CD14-positive monocyte (primary cell): ENCODE measurements at regions not wholly inside any gene's neighbourhood (a gene's known extent, or its start where the extent isn't known, plus 50 kb on each side); places are given as distances from the start of the nearest gene placed in this dataset.
A peak's percentile ranks its signal among the peaks of the same experiment; 100 is the strongest.

ENCODE experiments used
- DNase-seq, 3 donors: peaks; one replicate each; pipeline ENCODE4 v3.0.0-alpha.2; 2011 to 2022
- H2AFZ ChIP-seq: 2 replicates; pipeline ENCODE4 v1.6.0; 2012; ENCODE audit warnings: mild to moderate bottlenecking, low read depth, low read length, inconsistent platforms; ENCODE audit not compliant: insufficient read depth, poor library complexity, severe bottlenecking
- H3K27ac ChIP-seq, 2 donors: 1 replicate in 1 of 2; 2 replicates in 1 of 2; pipeline ENCODE4 v1.5.1; 2012 to 2013; ENCODE audit warnings: low read length in 2 of 2, control low read depth in 1 of 2, inconsistent platforms in 1 of 2, low read depth in 1 of 2, mild to moderate bottlenecking in 1 of 2
- H3K27me3 ChIP-seq, 2 donors: one replicate each; pipeline versions ENCODE4 v1.6.0 to v1.6.1; 2011 to 2013; ENCODE audit warnings: low read length in 2 of 2; ENCODE audit not compliant: control insufficient read depth in 2 of 2, insufficient read depth in 2 of 2
- H3K36me3 ChIP-seq, 2 donors: replicated peaks in 1 of 2; 1 replicate in 1 of 2; 2 replicates in 1 of 2; pipeline versions ENCODE4 v1.5.1 to v1.6.1; 2012 to 2013; ENCODE audit warnings: low read length in 2 of 2, control low read depth in 1 of 2, inconsistent platforms in 1 of 2, mild to moderate bottlenecking in 1 of 2; ENCODE audit not compliant: insufficient read depth in 2 of 2, control insufficient read depth in 1 of 2
- H3K4me1 ChIP-seq, 2 donors: 1 replicate in 1 of 2; 2 replicates in 1 of 2; pipeline versions ENCODE4 v1.5.1 to v1.6.1; 2012 to 2013; ENCODE audit warnings: low read length in 2 of 2, control low read depth in 1 of 2, inconsistent platforms in 1 of 2, mild to moderate bottlenecking in 1 of 2, moderate library complexity in 1 of 2; ENCODE audit not compliant: insufficient read depth in 2 of 2, control insufficient read depth in 1 of 2
- H3K4me2 ChIP-seq: replicated peaks from 2 replicates; pipeline ENCODE3; 2012; ENCODE audit warnings: low read length, moderate library complexity, mild to moderate bottlenecking; ENCODE audit not compliant: poor library complexity, severe bottlenecking; ENCODE audit errors: extremely low read depth
- H3K4me3 ChIP-seq, 3 experiments: fragments of 200-600 bp in 1 of 3; sonication (generic) in 1 of 3; replicated peaks in 1 of 3; 1 replicate in 2 of 3; 2 replicates in 1 of 3; pipeline ENCODE4 v1.5.1; 2011 to 2013; ENCODE audit warnings: low read length in 3 of 3, mild to moderate bottlenecking in 3 of 3, control low read depth in 2 of 3, low read depth in 2 of 3, inconsistent platforms in 1 of 3, moderate library complexity in 1 of 3
- H3K79me2 ChIP-seq: 2 replicates; pipeline ENCODE4 v1.6.0; 2012; ENCODE audit warnings: mild to moderate bottlenecking, control low read depth, inconsistent platforms, low read length, moderate library complexity; ENCODE audit not compliant: insufficient read depth
- H3K9ac ChIP-seq: 2 replicates; pipeline ENCODE4 v1.6.0; 2017; ENCODE audit warnings: low read length, mild to moderate bottlenecking; ENCODE audit not compliant: insufficient read depth, poor library complexity, severe bottlenecking
- H3K9me3 ChIP-seq, 2 donors: replicated peaks in 1 of 2; 1 replicate in 1 of 2; 2 replicates in 1 of 2; pipeline versions ENCODE4 v1.5.1 to v1.6.1; 2012 to 2013; ENCODE audit warnings: low read length in 2 of 2, control low read depth in 1 of 2; ENCODE audit not compliant: control insufficient read depth in 1 of 2, insufficient read depth in 1 of 2
- H4K20me1 ChIP-seq: 2 replicates; pipeline ENCODE4 v1.6.0; 2012; ENCODE audit warnings: mild to moderate bottlenecking, low read length, control low read depth, moderate library complexity; ENCODE audit not compliant: insufficient read depth
- H3K27ac Mint-ChIP-seq, 7 donors: one replicate each; pipeline ENCODE4 v1.8.0; 2020; ENCODE audit warnings: mild to moderate bottlenecking in 7 of 7, mixed read lengths in 7 of 7, moderate library complexity in 6 of 7, inconsistent platforms in 2 of 7
- H3K27me3 Mint-ChIP-seq, 3 donors: one replicate each; pipeline ENCODE4 v1.8.0; 2021 to 2022; ENCODE audit warnings: low read depth in 3 of 3, mild to moderate bottlenecking in 3 of 3, mixed read lengths in 3 of 3, moderate library complexity in 3 of 3, inconsistent platforms in 1 of 3
- H3K36me3 Mint-ChIP-seq, 2 donors: one replicate each; pipeline ENCODE4 v1.8.0; 2020; ENCODE audit warnings: mixed read lengths in 2 of 2, inconsistent platforms in 1 of 2, mild to moderate bottlenecking in 1 of 2
- H3K4me1 Mint-ChIP-seq: one replicate; pipeline ENCODE4 v1.8.0; 2020; ENCODE audit warnings: mild to moderate bottlenecking, mixed read lengths
- H3K4me3 Mint-ChIP-seq, 2 donors: one replicate each; pipeline ENCODE4 v1.8.0; 2020; ENCODE audit warnings: mild to moderate bottlenecking in 2 of 2, mixed read lengths in 2 of 2, moderate library complexity in 1 of 2
- H3K9me3 Mint-ChIP-seq, 7 donors: one replicate each; pipeline ENCODE4 v1.8.0; 2020 to 2022; ENCODE audit warnings: mixed read lengths in 7 of 7, mild to moderate bottlenecking in 6 of 7, moderate library complexity in 6 of 7, inconsistent platforms in 2 of 7
- CTCF ChIP-seq: fragments of 200-600 bp; IDR thresholded peaks from one replicate; pipeline ENCODE4 v1.8.0; 2022; ENCODE audit warnings: antibody characterized with exemption, mild to moderate bottlenecking
- WGBS: methylation state at CpG from one replicate; pipeline ENCODE4 v1.1.5; 2013; ENCODE audit warnings: missing lambda C conversion rate; ENCODE audit not compliant: insufficient coverage; 5-methylcytosine and 5-hydroxymethylcytosine counted together
- intact Hi-C, 2 donors: fragments of 100-400 bp; cut with micrococcal nuclease; formaldehyde crosslinking; loops; one replicate each; pipeline versions ENCODE4 v1.15.0 to v1.15.1; 2023

GRCh38 chr3:14335774-14336748 is 66.3 kb upstream of the SLC6A6 start:
- TF ChIP-seq CTCF = no peak
- peaks cover 3% of the 10 kb centered on the region for H3K4me1 Mint-ChIP-seq
- DNase-seq = no peak
- no peak overlapping the region for H2AFZ ChIP-seq
- no peak overlapping the region for H3K4me2 ChIP-seq
- no peak overlapping the region for H3K4me3 Mint-ChIP-seq
- H3K9me3 Mint-ChIP-seq = peaks cover 0 to 4% (median 0%) of the 10 kb centered on the region in 7 donors
- H3K9me3 ChIP-seq = no peaks in the 10 kb centered on the region
- H3K27me3 ChIP-seq = no peaks in the 10 kb centered on the region
- no peaks in the 10 kb centered on the region for H3K79me2 ChIP-seq
- intact Hi-C loops = no loop called here
- no peak overlapping the region for H3K9ac ChIP-seq
- peaks cover 0 to 2% (median 0%) of the 10 kb centered on the region in 3 donors for H3K27me3 Mint-ChIP-seq
- no peaks in the 10 kb centered on the region for H3K4me1 ChIP-seq
- H3K36me3 Mint-ChIP-seq = no peaks in the 10 kb centered on the region
- peak overlapping the region in 1 of 7 donors; percentile 70 for H3K27ac Mint-ChIP-seq
- H3K4me3 ChIP-seq = no peak overlapping the region
- no peaks in the 10 kb centered on the region for H3K36me3 ChIP-seq
- no peaks in the 10 kb centered on the region for H4K20me1 ChIP-seq
- H3K27ac ChIP-seq = no peak overlapping the region
- 45% methylated on average over 6 of the region's 10 CpGs for WGBS

DNA sequence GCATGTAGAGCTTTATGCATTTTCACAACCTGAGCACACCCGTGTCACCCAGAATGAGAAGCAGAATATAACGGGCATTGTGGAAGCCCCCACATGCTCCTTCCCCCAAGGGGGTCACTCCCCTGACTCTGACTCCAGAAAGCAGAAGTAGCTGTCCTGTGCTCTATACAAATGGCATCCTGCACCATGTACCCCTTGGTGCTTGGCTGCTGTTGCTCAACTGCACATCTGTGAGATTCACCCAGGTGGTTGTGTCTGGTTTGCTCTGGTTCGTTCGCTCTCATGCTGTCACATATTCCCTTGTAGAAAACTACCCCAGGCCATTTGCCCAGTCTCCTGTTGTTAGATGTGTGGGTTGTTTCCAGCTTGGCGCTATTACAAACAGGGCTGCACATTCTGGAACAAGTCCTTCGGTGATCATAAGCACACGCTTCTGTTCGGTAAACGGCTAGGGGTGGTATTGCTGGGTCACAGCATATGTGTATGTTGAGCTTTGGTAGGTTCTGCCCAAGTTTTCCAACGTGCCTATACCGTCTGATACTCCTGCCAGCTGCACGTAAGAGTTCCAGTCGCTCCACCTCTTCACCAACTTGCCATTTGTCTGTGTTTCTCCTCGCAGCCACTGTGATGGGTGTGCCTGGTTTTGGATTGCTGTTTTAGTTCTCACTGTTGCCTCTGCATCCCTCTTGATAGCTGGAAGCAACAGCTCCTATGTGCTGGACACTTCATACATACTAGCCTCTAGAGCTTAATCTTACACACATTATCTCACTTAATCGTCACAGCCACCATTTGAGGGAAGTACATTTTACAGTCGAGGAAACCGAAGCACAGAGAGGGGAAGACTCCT is 65.4 kb upstream of the SLC6A6 start:
- Histone ChIP-seq H3K9ac (no peak overlapping the region), H3K36me3 (no peaks in the 10 kb centered on the region), H3K27ac (no peak overlapping the region), H3K79me2 (no peaks in the 10 kb centered on the region), H3K4me1 (no peaks in the 10 kb centered on the region), H2AFZ (no peak overlapping the region), H3K27me3 (no peaks in the 10 kb centered on the region), H3K4me2 (no peak overlapping the region), H3K9me3 (no peaks in the 10 kb centered on the region), H4K20me1 (no peaks in the 10 kb centered on the region), H3K4me3 (no peak overlapping the region)
- H3K9me3 Mint-ChIP-seq = peaks cover 0 to 4% (median 0%) of the 10 kb centered on the region in 7 donors
- WGBS = 96% methylated on average over 4 of the region's 17 CpGs
- intact Hi-C loops = no loop called here
- TF ChIP-seq CTCF = no peak
- peak overlapping the region in 2 of 7 donors; percentile 22 to 71 for H3K27ac Mint-ChIP-seq
- no peaks in the 10 kb centered on the region for H3K36me3 Mint-ChIP-seq
- peaks cover 0 to 2% (median 2%) of the 10 kb centered on the region in 3 donors for H3K27me3 Mint-ChIP-seq
- no peak overlapping the region for H3K4me3 Mint-ChIP-seq
- H3K4me1 Mint-ChIP-seq = peaks cover 3% of the 10 kb centered on the region
- DNase-seq = no peak
